ENCODE measurements at regions not wholly inside any gene's neighbourhood (a gene's known extent, or its start where the extent isn't known, plus 50 kb on each side); places are given as distances from the start of the nearest gene placed in this dataset.
"Not testable (repeated sequence)": the region's sequence is repeated elsewhere in the genome, so short reads cannot be mapped to it uniquely, and the experiment has no call there.

DNA sequence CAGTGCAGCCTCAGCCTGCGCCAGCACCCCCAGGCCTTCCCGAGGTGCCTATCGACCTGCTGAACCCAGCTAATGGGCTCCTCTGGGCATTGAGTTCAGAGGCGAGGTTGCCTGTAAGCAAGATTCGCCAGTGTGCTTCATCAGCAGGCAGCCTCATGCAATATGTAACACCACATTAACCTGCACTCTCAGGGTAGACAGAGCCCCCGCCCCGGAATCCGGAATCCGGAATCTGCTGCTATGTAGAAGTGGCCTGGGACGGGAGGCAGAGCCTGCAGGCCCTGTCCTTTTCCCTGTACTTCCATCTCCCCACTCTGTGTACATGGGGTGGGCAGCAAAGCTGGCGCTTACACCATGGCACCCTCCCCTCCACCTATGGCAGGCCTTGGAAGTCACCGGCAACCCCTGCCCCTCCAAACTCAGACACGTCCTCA, 83.9 kb upstream of the RET start:
- H3K4me1 ChIP-seq (ENCODE audit: control insufficient read depth, insufficient read depth, low read length), result no peaks in the 10 kb centered on the region
- no peak overlapping the region for H3K27ac ChIP-seq (ENCODE audit: insufficient read depth, low read depth, low read length, poor library complexity, severe bottlenecking)
- H3K4me3 ChIP-seq (ENCODE audit: insufficient read depth, low read depth, low read length), result no peak overlapping the region
- no peaks in the 10 kb centered on the region for H3K36me3 ChIP-seq (ENCODE audit: control insufficient read depth, insufficient read depth, low read length)
- 92 to 95% methylated on average over 13 of the region's 13 CpGs for WGBS, 2 experiments
- no peaks in the 10 kb centered on the region for H3K27me3 ChIP-seq (ENCODE audit: control insufficient read depth, insufficient read depth, low read length, poor library complexity, severe bottlenecking)
- H3K9me3 ChIP-seq (ENCODE audit: control insufficient read depth, low read length), result no peaks in the 10 kb centered on the region

DNA sequence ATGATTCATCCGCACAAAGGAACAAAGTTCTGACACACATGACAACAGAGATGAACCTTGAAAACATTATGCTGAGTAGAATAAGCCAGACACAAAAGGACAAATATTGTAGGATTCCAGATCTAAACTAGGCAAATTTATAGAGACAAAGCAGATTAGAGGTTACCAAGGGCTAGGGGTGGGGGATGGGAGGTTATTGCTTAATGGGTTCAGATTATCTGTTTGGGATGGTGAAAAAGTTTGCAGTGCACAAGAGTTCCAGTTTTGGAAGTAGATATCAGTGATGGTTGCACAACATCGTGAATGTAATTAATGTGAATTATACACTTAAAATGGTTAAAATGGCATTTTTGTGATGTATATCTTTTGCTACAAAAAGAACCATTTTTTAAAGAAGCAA, 82.0 kb upstream of the RET start:
- H3K27ac ChIP-seq (ENCODE audit: insufficient read depth, low read depth, low read length, poor library complexity, severe bottlenecking); H3K9me3 ChIP-seq (ENCODE audit: control insufficient read depth, low read length); H3K36me3 ChIP-seq (ENCODE audit: control insufficient read depth, insufficient read depth, low read length); H3K4me3 ChIP-seq (ENCODE audit: insufficient read depth, low read depth, low read length); H3K4me1 ChIP-seq (ENCODE audit: control insufficient read depth, insufficient read depth, low read length); H3K27me3 ChIP-seq (ENCODE audit: control insufficient read depth, insufficient read depth, low read length, poor library complexity, severe bottlenecking): not testable (repeated sequence)
- 92 to 100% methylated on average over 1 of the region's 2 CpGs for WGBS, 2 experiments

DNA sequence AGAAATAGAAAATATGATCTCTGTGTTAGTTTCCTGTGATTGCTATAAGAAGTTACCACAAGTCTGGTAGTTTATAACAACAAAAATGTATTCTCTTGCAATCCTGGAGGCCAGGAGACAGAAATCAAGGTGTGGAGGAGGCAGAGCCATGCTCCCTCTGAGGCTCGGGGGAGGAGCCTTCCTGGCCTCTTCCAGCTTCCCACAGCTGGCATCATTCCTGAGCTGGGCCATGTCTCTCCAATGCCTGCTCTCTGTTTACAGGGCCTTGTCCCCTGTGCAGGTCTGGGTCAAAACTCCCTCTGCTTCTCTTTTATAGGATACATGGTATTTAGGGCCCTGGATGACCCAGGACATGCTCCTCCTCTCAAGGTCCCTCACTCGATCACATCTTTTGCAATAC, 81.3 kb upstream of the RET start:
- 83 to 91% methylated on average over 1 to 2 of the region's 2 CpGs for WGBS, 2 experiments
- Histone ChIP-seq H3K27me3 (ENCODE audit: control insufficient read depth, insufficient read depth, low read length, poor library complexity, severe bottlenecking) (no peaks in the 10 kb centered on the region), H3K4me1 (ENCODE audit: control insufficient read depth, insufficient read depth, low read length) (no peaks in the 10 kb centered on the region), H3K9me3 (ENCODE audit: control insufficient read depth, low read length) (no peaks in the 10 kb centered on the region), H3K36me3 (ENCODE audit: control insufficient read depth, insufficient read depth, low read length) (no peaks in the 10 kb centered on the region), H3K4me3 (ENCODE audit: insufficient read depth, low read depth, low read length) (no peak overlapping the region), H3K27ac (ENCODE audit: insufficient read depth, low read depth, low read length, poor library complexity, severe bottlenecking) (no peak overlapping the region)

DNA sequence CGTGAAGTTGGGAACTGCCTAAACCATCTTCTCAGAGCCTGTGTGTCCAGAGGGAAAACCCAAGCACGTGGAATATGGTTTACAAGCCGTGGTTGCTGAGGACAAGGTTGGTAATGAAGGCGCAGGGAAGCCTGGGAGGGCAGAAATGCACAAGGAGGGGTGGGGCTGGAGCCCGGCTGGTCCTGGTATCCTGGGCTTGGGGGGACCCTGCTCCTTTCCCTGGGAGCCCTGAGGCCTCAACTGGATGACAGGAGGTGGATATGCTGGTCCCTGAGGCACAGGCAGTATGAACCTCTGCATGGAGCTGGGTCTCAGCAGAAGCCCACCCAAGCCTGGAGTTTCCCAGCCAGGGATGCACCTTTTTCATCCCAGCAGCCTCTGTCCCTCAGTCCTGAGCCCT, 80.3 kb upstream of the RET start:
- H3K36me3 ChIP-seq (ENCODE audit: control insufficient read depth, insufficient read depth, low read length), result no peaks in the 10 kb centered on the region
- WGBS, 2 experiments, result 79 to 84% methylated on average over 5 of the region's 5 CpGs
- H3K4me1 ChIP-seq (ENCODE audit: control insufficient read depth, insufficient read depth, low read length), result no peaks in the 10 kb centered on the region
- H3K4me3 ChIP-seq (ENCODE audit: insufficient read depth, low read depth, low read length), result no peak overlapping the region
- H3K9me3 ChIP-seq (ENCODE audit: control insufficient read depth, low read length), result no peaks in the 10 kb centered on the region
- no peak overlapping the region for H3K27ac ChIP-seq (ENCODE audit: insufficient read depth, low read depth, low read length, poor library complexity, severe bottlenecking)
- no peaks in the 10 kb centered on the region for H3K27me3 ChIP-seq (ENCODE audit: control insufficient read depth, insufficient read depth, low read length, poor library complexity, severe bottlenecking)

DNA sequence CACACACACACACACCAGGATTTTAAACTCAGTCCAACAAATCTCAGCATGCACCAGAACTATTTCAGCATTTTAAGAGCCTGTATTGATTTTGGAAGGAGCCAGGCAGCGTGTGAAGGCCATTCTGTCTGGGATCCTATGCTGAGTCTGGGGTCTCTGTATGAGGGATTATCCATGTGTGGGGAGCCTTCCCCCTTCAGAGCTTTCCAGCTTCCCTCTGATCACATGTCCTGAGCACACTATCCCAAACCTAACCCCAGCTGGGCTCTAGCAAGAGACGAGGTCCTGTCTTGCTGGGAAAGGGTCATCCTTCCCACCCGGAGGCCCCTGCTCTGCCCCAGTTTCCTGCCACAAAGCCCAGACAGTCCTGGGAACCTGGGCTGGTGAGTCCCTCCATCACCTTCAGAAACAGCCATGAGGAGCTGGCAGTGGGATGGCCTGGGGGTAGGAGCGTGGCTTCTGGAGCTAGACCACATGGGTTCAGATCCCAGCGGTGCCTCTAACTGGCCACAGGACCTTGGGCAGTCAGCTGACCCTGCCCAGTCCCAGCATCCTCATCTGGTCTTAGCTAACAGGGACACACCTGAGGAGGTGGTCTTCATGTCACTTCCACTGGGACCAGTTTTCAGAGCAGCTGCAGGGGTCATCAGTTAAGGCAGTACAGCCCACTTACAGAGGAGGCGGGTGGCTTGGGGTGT, 79.6 kb upstream of the RET start:
- H3K4me3 ChIP-seq (ENCODE audit: insufficient read depth, low read depth, low read length), result no peak overlapping the region
- no peaks in the 10 kb centered on the region for H3K27me3 ChIP-seq (ENCODE audit: control insufficient read depth, insufficient read depth, low read length, poor library complexity, severe bottlenecking)
- 93 to 97% methylated on average over 6 of the region's 6 CpGs for WGBS, 2 experiments
- no peak overlapping the region for H3K27ac ChIP-seq (ENCODE audit: insufficient read depth, low read depth, low read length, poor library complexity, severe bottlenecking)
- H3K9me3 ChIP-seq (ENCODE audit: control insufficient read depth, low read length), result no peaks in the 10 kb centered on the region
- H3K4me1 ChIP-seq (ENCODE audit: control insufficient read depth, insufficient read depth, low read length), result no peaks in the 10 kb centered on the region
- H3K36me3 ChIP-seq (ENCODE audit: control insufficient read depth, insufficient read depth, low read length), result no peaks in the 10 kb centered on the region

DNA sequence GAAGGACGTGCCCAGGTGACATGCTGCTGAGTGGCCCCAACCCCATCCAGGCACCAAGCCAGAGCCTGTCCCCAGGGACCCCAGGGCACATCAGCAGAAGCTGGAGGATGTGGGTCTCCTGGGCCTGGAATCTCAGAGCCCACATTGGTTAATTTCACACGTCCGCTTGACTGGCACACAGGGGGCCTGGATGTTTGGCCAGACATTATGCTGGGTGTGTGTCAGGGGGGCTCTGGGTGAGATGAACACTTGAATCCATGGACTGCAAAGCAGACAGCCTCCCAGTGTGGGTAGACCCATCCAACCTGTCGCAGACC, 79.1 kb upstream of the RET start:
- no peaks in the 10 kb centered on the region for H3K9me3 ChIP-seq (ENCODE audit: control insufficient read depth, low read length)
- H3K27ac ChIP-seq (ENCODE audit: insufficient read depth, low read depth, low read length, poor library complexity, severe bottlenecking), result no peak overlapping the region
- H3K4me1 ChIP-seq (ENCODE audit: control insufficient read depth, insufficient read depth, low read length), result no peaks in the 10 kb centered on the region
- no peak overlapping the region for H3K4me3 ChIP-seq (ENCODE audit: insufficient read depth, low read depth, low read length)
- no peaks in the 10 kb centered on the region for H3K27me3 ChIP-seq (ENCODE audit: control insufficient read depth, insufficient read depth, low read length, poor library complexity, severe bottlenecking)
- no peaks in the 10 kb centered on the region for H3K36me3 ChIP-seq (ENCODE audit: control insufficient read depth, insufficient read depth, low read length)
- 79 to 81% methylated on average over 4 of the region's 4 CpGs for WGBS, 2 experiments

DNA sequence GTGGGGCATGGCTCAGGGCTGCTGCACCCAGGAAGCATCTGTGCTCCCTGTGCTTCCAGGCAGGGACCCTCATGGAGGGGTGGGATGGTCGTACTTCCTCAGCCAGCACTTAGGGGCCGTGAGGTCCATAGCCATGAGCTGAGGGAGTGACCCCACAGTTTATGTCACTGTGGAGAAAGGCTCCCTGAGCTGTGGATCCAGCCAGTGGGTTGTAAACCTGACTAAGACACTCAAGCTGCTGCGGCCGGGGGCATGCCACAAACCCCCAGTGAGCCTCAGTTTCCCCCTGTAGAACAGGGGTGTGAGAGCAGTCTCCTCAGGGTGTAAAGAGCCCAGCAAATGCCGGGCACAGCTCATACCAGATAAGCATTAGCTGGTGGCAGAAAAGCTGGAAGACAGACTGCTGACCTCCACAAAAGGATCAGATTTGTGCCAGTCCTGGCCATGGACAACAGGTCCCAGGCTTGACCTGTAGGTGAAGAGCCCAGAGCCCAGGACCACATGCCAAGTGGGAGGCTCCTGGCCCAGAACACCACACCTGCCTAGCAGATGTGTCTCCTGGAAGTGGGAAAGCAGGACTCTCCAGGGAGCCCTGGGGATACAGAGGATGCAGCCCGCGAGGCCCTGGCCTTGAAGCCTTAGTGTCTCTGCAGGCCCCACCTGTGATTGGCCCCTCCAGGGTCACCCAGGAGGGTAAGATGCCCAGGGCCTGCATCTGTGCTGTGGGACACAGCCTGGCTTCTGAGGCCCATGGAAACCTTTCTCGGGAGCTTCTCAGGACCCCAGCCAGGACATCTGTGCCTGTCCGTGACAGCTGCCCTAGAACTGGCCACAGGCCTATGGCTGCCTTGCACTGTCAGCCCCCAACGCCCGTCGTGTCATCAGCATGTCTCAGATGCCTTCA, 78.1 kb upstream of the RET start:
- Histone ChIP-seq H3K36me3 (ENCODE audit: control insufficient read depth, insufficient read depth, low read length) (no peaks in the 10 kb centered on the region), H3K9me3 (ENCODE audit: control insufficient read depth, low read length) (no peaks in the 10 kb centered on the region), H3K4me3 (ENCODE audit: insufficient read depth, low read depth, low read length) (no peak overlapping the region), H3K4me1 (ENCODE audit: control insufficient read depth, insufficient read depth, low read length) (no peaks in the 10 kb centered on the region), H3K27ac (ENCODE audit: insufficient read depth, low read depth, low read length, poor library complexity, severe bottlenecking) (no peak overlapping the region), H3K27me3 (ENCODE audit: control insufficient read depth, insufficient read depth, low read length, poor library complexity, severe bottlenecking) (no peaks in the 10 kb centered on the region)
- 93 to 96% methylated on average over 12 of the region's 12 CpGs for WGBS, 2 experiments

DNA sequence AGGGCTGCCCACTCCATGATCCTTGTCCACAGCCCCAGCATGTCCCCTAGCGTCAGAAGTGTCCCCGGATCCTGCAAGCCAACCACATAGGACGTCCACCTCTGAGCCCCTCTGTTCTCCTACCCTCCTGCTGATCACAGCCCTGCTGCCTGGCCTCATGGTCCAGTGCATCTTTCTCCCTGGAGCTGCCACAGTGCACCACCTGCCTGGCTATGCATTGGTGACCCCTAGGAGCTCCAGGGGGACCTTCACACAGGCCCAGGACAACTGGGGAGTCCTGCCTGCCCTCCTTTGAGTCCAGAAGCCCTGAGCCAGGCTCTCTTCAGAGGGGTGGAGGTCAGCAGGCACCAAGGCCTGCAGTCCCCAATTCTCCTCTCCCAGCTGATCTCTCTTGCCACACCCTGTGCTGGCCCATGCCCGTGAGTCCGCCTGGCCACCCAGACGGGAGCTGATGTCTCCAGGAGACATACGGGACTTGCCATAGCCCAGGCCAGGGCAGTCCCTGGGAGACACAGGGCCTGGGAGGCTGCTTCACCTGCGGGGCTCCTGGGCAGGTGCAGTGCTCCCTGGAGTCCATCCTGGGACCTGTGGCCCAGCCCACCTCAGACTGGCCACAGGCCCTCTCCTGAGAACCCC, 77.4 kb upstream of the RET start:
- Histone ChIP-seq H3K4me3 (ENCODE audit: insufficient read depth, low read depth, low read length) (no peak overlapping the region), H3K27ac (ENCODE audit: insufficient read depth, low read depth, low read length, poor library complexity, severe bottlenecking) (no peak overlapping the region), H3K9me3 (ENCODE audit: control insufficient read depth, low read length) (no peaks in the 10 kb centered on the region), H3K4me1 (ENCODE audit: control insufficient read depth, insufficient read depth, low read length) (no peaks in the 10 kb centered on the region), H3K27me3 (ENCODE audit: control insufficient read depth, insufficient read depth, low read length, poor library complexity, severe bottlenecking) (no peaks in the 10 kb centered on the region), H3K36me3 (ENCODE audit: control insufficient read depth, insufficient read depth, low read length) (no peaks in the 10 kb centered on the region)
- 93 to 94% methylated on average over 8 of the region's 8 CpGs for WGBS, 2 experiments

DNA sequence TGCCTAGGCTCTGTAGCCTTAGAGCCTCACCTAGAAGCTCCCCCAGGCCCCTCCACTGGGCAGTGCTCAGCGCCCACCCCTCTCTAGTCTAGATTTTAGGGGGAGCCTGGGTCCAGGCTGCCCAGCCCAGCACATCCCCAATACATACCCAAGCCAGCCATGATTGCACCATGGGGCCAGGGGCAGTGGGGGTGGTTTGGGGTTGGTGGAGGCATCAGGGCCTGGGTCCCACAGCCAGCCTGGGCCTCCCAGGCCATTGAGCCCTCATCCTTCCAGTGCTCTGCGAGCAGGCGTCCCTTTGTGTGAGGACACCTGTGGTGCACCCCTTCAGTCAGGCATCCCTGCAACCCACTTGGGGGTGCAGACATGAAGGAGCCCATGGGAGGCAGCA, 76.9 kb upstream of the RET start:
- Histone ChIP-seq H3K27me3 (ENCODE audit: control insufficient read depth, insufficient read depth, low read length, poor library complexity, severe bottlenecking) (no peaks in the 10 kb centered on the region), H3K4me1 (ENCODE audit: control insufficient read depth, insufficient read depth, low read length) (no peaks in the 10 kb centered on the region), H3K36me3 (ENCODE audit: control insufficient read depth, insufficient read depth, low read length) (no peaks in the 10 kb centered on the region), H3K9me3 (ENCODE audit: control insufficient read depth, low read length) (no peaks in the 10 kb centered on the region), H3K27ac (ENCODE audit: insufficient read depth, low read depth, low read length, poor library complexity, severe bottlenecking) (no peak overlapping the region), H3K4me3 (ENCODE audit: insufficient read depth, low read depth, low read length) (no peak overlapping the region)
- WGBS, 2 experiments, result 91 to 96% methylated on average over 3 of the region's 3 CpGs

DNA sequence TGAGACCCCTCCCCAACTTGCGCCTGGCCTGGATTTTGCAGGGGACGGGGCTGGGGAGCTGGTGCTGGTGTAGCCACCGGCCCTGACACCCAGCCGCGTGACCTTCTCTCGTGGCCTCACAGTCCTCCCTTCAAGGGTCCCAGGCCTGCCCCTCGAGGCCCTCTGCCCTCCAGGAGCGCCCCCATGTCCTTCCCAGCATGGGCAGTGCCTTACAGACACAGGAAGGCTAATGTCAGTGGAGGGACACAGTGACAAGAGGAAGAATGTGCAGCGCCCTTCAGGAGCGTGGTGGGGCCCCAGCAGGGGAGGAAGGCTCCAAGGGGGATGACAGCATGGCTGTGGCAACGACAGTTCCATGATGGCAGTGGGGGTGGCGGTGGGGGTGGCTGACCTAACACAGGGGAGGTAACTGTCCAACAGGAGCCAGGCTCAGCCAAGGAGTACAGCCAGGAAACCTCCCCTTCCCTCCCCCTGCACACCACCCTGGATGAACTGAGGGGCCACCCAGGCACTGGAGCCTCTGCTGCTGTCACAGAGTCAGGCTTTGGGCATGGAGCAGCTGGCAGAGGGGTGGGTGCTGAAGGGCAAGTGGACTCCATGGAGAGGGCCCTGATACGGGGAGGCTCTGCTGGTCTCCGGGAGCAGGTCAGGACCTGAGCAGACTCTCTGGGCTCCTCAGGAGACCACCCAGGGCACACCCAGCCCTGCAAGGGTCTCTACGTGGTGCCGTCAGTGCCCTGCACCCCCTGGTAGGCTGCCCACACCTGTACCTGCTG, 76.0 kb upstream of the RET start:
- H3K4me3 ChIP-seq (ENCODE audit: insufficient read depth, low read depth, low read length), result no peak overlapping the region
- H3K27me3 ChIP-seq (ENCODE audit: control insufficient read depth, insufficient read depth, low read length, poor library complexity, severe bottlenecking), result no peaks in the 10 kb centered on the region
- 92 to 93% methylated on average over 16 of the region's 16 CpGs for WGBS, 2 experiments
- no peaks in the 10 kb centered on the region for H3K4me1 ChIP-seq (ENCODE audit: control insufficient read depth, insufficient read depth, low read length)
- H3K36me3 ChIP-seq (ENCODE audit: control insufficient read depth, insufficient read depth, low read length), result no peaks in the 10 kb centered on the region
- H3K27ac ChIP-seq (ENCODE audit: insufficient read depth, low read depth, low read length, poor library complexity, severe bottlenecking), result no peak overlapping the region
- no peaks in the 10 kb centered on the region for H3K9me3 ChIP-seq (ENCODE audit: control insufficient read depth, low read length)
